NCI-H2107 (cell line): ENCODE measurements at regions not wholly inside any gene's neighbourhood (a gene's known extent, or its start where the extent isn't known, plus 50 kb on each side); places are given as distances from the start of the nearest gene placed in this dataset.
"Not testable (repeated sequence)": the region's sequence is repeated elsewhere in the genome, so short reads cannot be mapped to it uniquely, and the experiment has no call there.

Experiments
- DNase-seq: peaks from one replicate; lab custom pipeline; 2025; lab: John Stamatoyannopoulos, UW

DNA sequence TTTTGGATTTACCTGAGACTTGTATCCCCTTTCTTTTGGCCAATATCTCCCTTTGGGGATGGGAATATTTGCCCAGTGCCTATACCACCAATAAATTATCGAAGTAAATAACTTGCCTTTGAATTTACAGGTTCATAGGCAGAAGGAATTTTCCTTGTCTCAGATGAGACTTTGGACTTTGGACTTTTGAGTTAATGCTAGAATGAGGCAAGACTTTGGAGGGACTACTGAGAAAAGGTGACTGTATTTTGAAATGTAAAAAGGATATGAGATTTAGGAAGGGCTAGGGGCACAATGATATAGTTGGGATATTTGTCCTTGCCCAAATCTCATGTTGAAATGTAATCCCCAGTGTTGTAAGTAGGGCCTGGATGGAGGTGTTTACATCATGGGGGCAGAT is 384.5 kb upstream of the GHITM start:
- DNase-seq = no peak

DNA sequence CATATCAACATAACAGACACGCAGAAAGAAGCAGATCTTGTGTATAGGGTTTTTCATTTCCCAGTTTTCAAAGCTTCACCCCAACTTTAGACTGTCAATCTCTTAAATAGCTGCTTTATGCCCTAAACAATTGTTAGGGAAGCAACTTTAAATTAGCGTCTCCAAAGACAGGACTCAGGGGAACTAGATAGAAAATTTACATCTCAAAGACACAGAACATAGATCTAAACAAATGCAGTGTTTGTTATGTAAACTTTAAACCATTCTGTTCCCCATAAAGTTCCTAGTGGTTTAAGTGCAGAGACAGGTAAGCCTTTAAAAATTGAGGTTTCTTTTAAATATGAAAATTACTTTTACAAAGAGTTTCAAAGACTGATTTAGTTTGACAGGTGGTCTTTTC is 379.2 kb upstream of the GHITM start:
- DNase-seq = no peak

DNA sequence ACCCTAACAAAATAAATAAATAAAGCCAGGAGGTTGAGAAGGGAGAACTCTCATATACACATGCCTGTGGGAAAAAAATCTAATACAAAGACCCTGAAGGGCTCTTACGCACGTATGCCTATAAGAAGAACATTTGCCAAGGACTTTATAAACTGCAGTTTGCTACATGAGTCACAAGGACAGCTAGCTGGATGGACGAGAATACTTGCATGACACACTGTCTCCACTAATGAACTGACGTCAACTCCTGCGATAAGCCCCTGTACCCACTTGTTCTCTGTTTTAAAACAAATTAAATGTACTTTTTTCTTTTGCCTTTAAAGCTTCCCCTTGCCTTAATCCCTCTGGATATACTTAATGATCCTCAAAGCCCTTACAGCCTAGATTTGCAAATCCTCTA is 374.6 kb upstream of the GHITM start:
- DNase-seq = no peak

DNA sequence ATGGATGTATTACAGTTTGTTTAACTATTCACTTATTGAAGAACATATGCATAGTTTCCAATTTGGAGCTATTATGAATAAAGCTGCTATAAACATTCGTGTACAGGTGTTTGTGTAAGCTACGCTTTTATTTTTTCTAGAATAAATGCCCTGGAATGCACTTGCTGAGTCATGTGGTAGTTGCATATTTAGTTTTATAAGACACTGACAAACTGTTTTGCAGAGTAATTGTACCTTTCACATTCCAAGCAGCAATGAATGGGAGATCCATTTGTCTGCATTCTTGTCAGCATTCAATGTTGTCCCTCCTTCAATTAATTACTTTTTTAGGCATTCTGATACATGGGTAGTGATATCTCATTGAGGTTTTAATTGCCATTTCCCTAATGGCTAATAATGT is 373.6 kb upstream of the GHITM start:
- no peak for DNase-seq

DNA sequence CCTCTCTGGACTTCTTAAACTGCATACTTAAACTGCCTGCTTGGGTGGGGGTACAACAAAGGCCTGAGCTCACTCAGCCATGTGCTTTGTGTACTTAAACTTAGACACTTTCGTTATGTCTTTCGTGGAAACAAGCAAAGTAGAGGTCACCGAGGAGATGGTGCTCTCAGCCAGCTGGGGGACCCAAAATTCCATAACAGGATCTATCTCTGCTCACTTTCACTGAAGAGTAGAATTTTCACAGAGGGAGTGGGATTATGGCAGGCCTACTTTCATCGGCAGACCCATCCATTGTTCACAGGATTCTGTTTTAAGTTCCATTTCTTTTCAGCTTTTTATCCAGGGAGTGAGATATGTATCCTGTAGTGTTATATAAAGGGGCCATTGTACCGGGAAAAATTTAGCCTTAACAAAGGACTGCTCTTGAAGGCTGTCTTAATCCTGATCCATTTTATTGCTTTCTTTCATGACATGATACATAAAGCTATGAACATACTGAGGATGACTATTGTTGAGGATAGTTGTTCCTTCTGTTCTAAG is 370.0 kb upstream of the GHITM start:
- DNase-seq = no peak

DNA sequence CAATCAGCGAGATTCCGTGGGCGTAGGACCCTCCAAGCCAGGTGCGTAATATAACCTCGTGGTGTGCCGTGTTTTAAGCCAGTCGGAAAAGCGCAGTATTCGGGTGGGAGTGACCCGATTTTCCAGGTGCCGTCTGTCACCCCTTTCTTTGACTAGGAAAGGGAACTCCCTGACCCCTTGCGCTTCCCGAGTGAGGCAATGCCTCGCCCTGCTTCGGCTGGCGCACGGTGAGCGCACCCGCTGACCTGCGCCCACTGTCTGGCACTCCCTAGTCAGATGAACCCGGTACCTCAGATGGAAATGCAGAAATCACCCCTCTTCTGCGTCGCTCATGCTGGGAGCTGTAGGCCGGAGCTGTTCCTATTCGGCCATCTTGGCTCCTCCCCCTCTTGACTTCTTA is 352.6 kb upstream of the GHITM start:
- DNase-seq = not testable (repeated sequence)

DNA sequence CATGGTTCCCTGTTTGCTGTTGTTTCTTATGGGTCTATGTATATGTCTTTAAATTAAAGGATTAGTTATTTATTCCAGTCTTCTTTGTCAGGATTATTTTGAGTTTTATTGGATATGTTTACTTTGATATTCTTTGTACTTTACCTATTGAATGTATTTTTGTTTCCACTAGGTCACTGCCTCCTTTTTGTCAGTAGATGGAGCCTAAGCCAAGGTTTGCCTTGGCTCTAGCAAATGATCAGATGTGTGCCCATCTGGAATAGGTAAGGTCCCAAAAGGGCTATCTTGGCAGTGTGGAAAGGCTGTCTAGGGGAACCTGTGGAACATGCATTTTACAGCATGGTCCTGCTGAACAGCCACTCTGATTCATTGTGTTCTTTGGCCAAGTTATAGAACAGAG is 337.3 kb upstream of the GHITM start:
- no peak for DNase-seq

DNA sequence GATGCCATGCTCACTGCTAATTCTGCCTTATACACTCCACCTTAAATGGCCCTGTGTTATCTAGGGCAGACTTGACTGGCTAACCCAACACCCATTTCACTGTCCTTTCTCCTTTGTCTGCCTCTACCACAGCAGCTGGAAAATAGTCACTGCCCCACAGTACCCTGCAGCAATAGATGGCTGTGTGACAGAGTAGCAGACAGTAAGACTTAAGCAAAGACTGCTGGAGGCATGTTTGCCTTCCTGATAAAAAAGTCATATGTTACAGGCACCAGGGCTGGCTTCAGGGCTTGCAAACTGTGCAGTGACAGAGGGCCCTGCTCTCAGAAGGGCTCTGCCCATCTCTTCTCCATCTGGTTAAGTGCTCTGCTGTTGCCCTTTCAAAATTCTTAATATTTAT is 332.6 kb upstream of the GHITM start:
- no peak for DNase-seq

DNA sequence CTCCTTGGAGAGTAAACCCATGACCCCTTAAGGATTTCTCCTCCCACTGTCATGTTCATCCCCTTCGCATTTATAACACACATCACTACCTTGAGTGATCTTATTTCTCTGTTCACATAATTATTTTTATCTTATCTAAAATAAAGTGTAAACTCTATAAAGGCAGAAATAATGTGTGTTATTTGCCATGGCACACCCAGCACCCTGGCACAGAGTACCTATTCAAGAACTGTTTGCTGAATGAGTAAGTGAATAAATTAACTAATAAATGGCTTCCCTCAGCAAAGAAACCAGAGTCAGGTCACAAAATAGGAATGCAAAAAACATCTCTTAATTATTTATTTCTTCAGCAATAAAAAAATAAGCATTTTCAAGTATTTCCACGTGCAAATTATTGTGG is 330.3 kb upstream of the GHITM start:
- no peak for DNase-seq

DNA sequence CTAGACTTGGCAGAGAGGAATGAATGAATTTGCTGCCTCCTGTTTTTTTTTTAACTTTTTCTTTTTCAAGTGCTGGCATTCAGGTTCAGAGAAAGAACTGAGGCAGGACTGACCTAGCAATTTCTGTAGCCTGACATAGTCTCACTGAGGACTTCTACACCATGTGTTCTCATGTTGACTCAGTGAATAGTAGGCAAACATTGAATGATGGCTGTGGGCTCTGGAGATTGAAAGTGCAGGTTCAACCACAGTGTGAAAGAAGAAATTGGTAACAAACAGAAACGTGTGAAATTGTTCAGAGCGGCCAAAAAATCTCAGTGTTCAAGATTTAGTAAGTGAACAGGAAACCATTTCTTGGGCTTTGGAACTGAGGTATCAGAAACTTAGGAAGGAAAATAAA is 322.4 kb upstream of the GHITM start:
- DNase-seq = no peak

DNA sequence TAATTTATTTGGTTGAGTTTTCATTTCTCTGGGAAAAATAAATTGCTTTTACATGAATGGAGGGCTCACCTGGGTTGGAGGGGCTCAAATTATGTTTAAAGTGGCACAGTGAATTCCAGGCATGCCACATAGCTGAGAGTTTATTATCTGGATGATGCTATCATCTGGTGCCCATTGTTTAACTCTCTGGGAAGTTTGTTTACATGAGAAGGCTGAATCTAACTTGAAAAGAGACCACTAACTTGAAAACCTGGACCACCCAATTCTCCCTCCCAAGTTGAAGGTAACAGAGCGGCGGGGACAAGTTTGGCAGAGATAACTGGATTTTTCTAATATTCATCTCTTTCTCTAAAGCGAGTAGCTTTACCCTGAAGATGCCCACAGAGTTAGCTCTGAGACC is 321.5 kb upstream of the GHITM start:
- no peak for DNase-seq

DNA sequence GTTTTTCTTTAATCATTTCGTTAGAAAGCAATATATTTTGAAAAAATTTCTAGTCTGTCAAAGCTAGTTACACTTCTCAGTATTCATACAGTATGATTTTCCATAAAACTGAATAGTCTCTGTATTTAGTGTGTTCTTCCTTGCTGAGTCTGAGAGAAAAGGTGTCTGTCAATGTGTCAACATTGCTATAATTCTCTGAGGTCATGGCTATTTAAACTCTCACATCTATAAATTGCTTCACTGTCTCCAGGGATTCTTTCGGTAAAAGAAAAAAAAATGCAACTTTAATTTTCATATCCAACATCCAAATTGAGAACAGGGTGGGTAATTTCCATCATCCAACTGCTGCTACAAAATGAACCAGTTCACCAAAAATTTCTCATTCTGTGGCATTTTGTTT is 319.7 kb upstream of the GHITM start:
- DNase-seq = no peak

DNA sequence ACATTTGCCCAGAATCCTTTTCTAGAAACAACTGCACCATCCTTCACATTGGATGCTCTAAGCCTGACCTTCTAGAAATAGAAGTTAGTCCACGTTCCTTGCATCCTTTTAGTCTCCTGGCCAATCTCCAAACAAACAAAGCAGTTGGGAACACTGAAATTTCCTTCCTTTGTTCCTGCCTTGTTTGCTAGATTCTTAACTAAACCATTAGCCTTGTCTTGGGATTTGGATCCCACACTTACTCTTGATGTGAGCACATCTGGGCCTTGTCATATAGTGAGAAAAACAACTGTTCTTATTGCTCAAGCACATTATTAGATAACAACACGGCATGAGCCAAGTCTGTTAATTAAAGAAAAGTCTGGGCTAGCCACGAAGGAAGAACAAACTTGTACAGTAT is 319.3 kb upstream of the GHITM start:
- DNase-seq = no peak

DNA sequence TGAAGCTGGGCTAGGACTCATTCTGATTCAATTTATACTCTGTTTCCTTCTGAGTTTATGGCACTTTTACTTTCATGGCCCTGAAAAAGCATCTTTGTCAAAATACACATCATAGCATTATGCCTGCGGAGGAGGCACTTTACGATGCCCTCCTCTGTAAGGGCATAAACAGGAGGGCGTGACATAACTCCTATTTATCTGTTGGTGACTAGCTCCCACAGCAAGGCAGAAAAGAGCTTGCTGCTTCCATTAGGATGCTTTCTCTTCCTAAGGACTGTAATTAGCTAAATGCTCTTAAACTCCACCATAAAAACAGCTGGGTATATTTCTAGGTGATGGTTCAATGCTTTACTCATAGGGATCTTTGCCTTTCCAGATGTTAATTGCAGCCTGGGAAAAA is 315.2 kb upstream of the GHITM start:
- no peak for DNase-seq

DNA sequence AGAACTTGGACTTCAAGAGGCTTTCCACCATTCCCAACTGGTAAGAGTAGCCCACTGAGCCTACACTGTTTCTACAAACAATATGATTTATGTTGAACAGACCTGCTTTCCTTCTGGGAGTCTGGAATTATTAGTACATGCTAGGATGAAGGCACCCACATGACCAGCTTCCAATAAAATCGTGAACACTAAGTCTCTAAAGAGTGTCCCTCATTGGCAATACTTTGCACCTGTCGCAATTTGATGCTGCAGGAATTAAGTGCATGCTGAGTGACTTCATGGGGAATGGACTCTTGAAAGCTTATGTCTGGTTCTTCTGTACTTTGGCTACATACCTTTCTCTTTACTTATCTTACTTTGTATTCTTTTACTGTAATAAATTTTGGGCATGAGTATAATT is 305.2 kb upstream of the GHITM start:
- DNase-seq = no peak

DNA sequence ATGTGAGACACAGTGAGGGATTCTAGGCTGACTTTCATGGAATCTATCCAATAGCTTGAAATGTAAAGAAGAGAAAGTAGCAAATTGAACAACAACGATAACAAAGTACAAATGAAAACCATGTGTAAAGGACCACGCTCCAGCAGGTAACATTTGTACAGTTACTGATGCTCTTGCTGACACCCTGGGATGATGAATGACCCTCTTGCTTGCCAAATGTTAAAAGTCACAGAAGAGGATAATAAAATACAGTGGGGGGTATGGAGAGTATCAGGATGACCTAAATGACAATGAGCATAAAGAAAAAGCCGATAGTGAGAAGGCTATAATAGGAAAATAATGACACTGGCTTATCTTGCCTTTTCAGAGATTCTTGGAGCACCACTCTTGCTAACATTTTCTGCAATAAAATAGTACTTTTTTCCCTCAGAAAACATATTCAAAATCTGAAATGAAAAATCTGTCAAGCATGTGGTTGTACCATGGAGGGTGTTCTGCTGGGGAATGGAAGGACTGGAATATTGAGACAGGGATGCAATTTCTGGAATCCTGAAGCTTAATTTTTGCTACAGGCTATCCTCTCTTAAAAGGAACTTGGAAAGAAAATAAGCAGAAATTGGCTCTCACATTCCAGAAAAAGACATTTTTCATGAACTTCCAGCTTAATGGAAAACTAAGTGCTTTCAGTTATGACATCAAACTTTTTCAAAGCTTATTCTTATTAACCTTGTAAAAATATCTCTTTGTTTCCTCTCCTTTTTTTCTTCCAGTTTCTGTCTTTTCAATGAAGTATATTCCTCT is 303.2 kb upstream of the GHITM start:
- DNase-seq = no peak

DNA sequence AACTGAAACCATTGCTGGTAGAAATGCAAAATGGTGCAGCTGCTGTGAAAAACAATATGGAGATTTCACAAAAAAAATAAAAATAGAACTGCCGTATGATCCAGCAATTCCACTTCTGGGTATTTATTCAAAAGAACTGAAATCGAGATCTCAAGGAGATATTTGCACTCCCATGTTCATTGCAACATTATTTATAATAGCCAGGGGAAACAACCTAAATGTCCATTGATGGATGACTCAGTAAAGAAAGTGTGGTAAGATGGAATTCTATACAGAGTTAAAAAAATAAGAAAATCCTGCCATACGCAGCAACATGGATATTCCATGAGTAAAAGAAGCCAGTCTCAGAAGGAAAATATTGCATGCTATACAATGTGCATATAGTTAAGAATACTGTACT is 290.6 kb upstream of the GHITM start:
- DNase-seq = no peak

DNA sequence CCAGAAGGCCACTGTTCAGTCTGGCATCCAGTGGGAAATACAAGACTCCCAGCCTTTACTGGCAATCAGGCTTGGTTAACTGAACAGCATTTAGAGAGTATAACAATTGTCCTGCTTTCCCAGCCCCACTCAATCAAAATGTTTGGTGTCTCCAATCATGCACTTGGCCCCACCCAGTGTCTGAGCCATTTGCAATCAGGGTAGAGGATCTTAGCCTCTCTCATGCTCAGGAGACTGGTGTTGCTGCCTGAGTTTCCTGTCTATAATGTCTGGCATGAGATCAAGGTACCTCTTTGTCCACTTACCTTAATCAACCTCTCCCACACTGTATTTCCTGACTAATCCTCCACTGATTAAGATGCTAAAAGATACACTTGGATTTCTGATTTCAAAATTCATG is 290.2 kb upstream of the GHITM start:
- no peak for DNase-seq

DNA sequence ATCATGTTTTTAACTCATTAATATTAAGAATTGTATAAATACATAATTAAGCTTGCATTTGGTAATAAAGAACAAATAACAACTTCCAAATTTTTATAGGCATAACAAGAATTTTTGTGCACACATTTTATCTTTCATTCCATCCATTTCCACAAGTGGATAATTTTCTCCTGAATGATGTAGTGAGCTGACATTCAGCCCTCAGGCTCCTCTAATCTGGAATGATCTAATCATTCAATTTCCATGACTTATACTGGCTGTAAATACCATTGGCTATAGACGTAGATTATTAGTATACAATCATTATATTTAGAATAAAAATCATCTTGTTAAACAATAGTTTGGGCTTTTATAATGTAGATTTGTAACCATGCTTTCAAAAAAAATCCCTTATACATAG is 287.2 kb upstream of the GHITM start:
- no peak for DNase-seq

DNA sequence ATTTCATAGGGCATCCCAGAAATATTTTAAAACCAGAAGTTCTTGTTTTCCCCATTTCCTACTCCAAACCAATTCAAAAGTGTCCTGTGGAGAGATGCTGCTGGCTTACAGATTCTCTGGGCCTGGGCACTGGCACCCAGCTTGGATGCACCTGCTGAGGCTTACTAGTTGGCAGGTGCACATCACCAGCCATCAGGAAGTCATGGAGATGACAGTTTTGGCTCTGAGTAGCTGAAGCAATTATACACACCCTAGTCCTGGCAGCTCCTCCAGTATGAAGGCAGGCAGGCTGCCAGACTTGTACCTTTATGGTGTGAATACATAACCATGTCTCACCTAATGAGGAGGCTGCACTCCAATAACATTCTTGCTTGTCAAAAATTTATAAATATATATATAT is 276.6 kb upstream of the GHITM start:
- no peak for DNase-seq

DNA sequence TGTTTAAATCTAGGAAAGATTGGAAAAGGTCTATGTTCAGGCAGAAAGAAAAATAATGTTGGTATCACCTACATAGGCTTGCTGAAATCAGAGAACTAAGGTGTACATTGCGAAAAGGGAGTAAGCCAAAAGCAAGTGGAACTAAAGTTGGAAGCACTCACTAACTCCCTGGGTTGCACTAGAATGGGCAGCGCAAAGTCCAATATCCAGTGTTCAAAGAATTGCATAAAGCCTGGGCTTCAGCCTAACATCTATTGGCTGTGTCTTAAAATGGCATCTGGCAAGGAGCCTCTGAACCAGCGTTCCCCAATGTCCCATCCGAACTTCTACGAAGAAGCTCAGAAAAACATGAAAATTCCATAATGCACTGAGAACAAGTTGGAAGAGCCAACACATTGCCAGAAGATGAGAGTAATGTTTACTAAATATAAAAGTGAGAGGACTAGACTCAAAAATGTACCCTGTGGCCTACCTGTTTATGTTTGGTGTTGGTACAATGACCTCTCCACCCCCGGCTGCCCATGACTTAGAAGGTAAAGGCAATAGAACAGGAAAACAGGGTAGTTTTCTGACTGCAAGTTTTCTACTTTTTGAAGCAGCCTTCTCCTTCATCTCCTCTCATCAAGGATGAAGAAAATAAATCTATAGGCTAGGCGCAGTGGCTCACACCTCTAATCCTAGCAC is 275.9 kb upstream of the GHITM start:
- DNase-seq = no peak

DNA sequence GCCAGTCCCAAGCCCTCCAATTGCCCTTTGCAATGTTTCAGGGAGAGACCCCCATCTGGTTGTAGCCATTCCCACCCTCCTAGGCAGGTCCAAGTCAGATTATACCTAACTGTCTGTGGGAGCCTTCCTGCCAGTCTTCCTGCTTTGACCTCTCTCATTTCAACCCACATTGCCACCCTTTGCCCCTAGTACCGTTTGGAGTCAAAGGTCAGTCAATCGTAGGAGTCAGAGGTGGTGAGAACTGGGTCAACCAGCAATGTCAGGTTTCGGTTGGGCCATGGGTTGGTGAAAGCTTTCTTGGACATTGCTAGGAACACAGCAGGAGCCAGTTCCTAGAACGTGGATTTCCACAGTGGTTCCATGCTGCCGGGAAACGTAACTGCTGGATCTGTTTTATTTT is 269.4 kb upstream of the GHITM start:
- no peak for DNase-seq

DNA sequence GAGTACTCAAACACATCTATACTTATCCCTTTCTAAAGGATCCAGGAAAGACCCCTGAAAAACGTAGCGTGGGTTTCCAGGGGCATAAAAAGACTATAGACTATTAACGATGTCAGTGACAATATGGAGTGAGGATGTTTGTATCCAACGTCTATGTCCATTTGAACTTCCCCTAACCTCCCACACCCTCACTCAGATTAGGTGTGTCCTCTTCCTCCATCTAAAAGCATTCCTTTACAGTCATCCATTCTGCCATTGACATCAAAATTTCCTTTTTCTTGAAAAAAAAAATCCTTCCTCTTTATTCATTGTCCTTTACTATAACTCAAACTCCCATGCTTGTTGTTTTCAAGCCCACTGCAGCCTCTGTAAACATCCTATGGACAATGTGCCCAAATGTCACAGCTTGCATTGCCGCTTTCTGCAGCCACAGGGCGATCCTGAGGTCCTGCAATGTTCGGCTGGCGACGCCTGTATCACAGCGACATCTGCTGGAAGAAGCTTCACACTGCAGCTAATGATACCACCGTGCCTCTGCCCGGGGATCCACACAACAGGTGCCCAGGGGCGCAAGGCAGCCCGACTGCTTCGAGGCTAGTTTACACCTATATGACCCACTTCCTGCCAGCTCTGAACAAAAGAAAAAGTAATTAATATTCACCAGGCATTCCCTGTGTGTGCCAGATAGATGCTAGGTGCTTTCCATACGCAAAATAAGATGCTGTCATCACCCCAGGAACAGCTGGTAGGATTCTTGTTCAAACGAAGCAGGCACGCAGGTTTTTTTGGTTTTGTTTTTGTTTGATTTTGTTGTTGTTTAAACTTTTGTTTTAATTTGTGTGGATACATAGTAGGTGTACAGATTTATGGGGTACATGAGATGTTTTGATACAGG is 267.9 kb upstream of the GHITM start:
- no peak for DNase-seq
